HCT116 (cell line): ENCODE measurements at regions not wholly inside any gene's neighbourhood (a gene's known extent, or its start where the extent isn't known, plus 50 kb on each side); places are given as distances from the start of the nearest gene placed in this dataset.

Experiments
- ATAC-seq: fragments of 200-7000 bp; cut with Tn5 transposase; 2 replicates; pipeline ENCODE4 v1.9.1; 2020; ENCODE audit warnings: mild to moderate bottlenecking, moderate library complexity
- BruUV-seq: library from RNA; stranded (reverse); fragments of 400-500 nt; replicated peaks from 2 replicates; lab custom pipeline; 2021; lab: Mats Ljungman, UMichigan
- CTCF ChIA-PET: fragments of 300-600 bp; sonication (Branson Sonifier 250); formaldehyde crosslinking; loops from one replicate; lab custom pipeline; 2021; ENCODE audit warnings: antibody characterized with exemption; lab: Charles Lee
- POLR2A ChIA-PET: fragments of 300-600, 350-600 bp; sonication (Branson Sonifier 250); formaldehyde crosslinking; loops from one replicate; lab custom pipeline; 2021; ENCODE audit warnings: antibody characterized with exemption; lab: Charles Lee
- RAD21 ChIA-PET, 2 experiments: fragments of 300-600 bp; sonication (Branson Sonifier 250); formaldehyde crosslinking; loops; one replicate each; lab custom pipeline; 2023; ENCODE audit warnings: low total read pairs in 2 of 2; ENCODE audit not compliant: uncharacterized antibody in 2 of 2, unreplicated experiment in 2 of 2, low non-redundant PET in 1 of 2; lab: Charles Lee
- DNase-seq: peaks from one replicate; pipeline ENCODE4 v3.0.0-alpha.2; 2010; ENCODE audit warnings: low read depth, low spot score
- H2AFZ ChIP-seq: fragments of 200-600 bp; shearing (Covaris generic), sonication (generic); 2 replicates; pipeline ENCODE4 v1.6.1; 2017; ENCODE audit warnings: low read depth, mixed run types, mixed read lengths, antibody characterized with exemption, low read length; ENCODE audit not compliant: poor library complexity, severe bottlenecking
- H3K27ac ChIP-seq: 2 replicates; pipeline ENCODE4 v1.5.1; 2012; ENCODE audit warnings: low read depth, low read length
- H3K27me3 ChIP-seq: fragments of 200-600 bp; sonication (generic); 2 replicates; pipeline ENCODE4 v1.6.1; 2016; ENCODE audit warnings: mixed run types, low read length, mixed read lengths; ENCODE audit not compliant: insufficient read depth
- H3K36me3 ChIP-seq, 2 experiments: fragments of 200-500 bp in 1 of 2; fragments of 200-600 bp in 1 of 2; sonication (Bioruptor generic) in 1 of 2; sonication (generic) in 1 of 2; 2 replicates each; pipeline versions ENCODE4 v1.5.1 to v1.6.1; 2014 to 2016; ENCODE audit warnings: low read length in 2 of 2, inconsistent platforms in 1 of 2, mixed read lengths in 1 of 2, mixed run types in 1 of 2; ENCODE audit not compliant: insufficient read depth in 2 of 2, control insufficient read depth in 1 of 2
- H3K4me1 ChIP-seq, 2 experiments: fragments of 200-600 bp in 1 of 2; sonication (generic) in 1 of 2; 2 replicates each; pipeline versions ENCODE4 v1.5.1 to v1.6.1; 2012 to 2017; ENCODE audit warnings: low read length in 2 of 2, inconsistent platforms in 1 of 2, mild to moderate bottlenecking in 1 of 2, mixed read lengths in 1 of 2, mixed run types in 1 of 2, moderate library complexity in 1 of 2; ENCODE audit not compliant: insufficient read depth in 2 of 2, control insufficient read depth in 1 of 2
- H3K4me2 ChIP-seq: fragments of 200-600 bp; sonication (generic); 2 replicates; pipeline ENCODE4 v1.6.1; 2017; ENCODE audit warnings: mixed run types, low read length, mixed read lengths
- H3K4me3 ChIP-seq, 2 experiments: fragments of 200-600 bp in 1 of 2; sonication (generic) in 1 of 2; replicated peaks in 1 of 2; 2 replicates each; pipeline ENCODE4 v1.5.1; 2011 to 2016; ENCODE audit warnings: low read length in 2 of 2, control low read depth in 1 of 2, low read depth in 1 of 2, mild to moderate bottlenecking in 1 of 2, mixed read lengths in 1 of 2, mixed run types in 1 of 2
- H3K79me2 ChIP-seq: fragments of 200-600 bp; sonication (generic); 2 replicates; pipeline ENCODE4 v1.6.1; 2017; ENCODE audit warnings: mild to moderate bottlenecking, mixed run types, low read length, moderate library complexity, mixed read lengths; ENCODE audit not compliant: insufficient read depth
- H3K9ac ChIP-seq: fragments of 200-600 bp; sonication (generic); 2 replicates; pipeline ENCODE4 v1.6.1; 2016; ENCODE audit warnings: low read length, mixed read lengths
- H3K9me2 ChIP-seq: fragments of 200-600 bp; sonication (generic), shearing (Covaris generic); 2 replicates; pipeline ENCODE4 v1.6.1; 2017; ENCODE audit warnings: mixed run types, mild to moderate bottlenecking, moderate library complexity; ENCODE audit not compliant: insufficient read depth
- H3K9me3 ChIP-seq, 2 experiments: fragments of 200-500 bp in 1 of 2; fragments of 200-600 bp in 1 of 2; sonication (Bioruptor generic) in 1 of 2; sonication (generic) in 1 of 2; 2 replicates each; pipeline ENCODE4 v1.6.1; 2014 to 2017; ENCODE audit warnings: low read length in 2 of 2, mixed read lengths in 2 of 2, inconsistent platforms in 1 of 2, low read depth in 1 of 2, mild to moderate bottlenecking in 1 of 2, mixed run types in 1 of 2, moderate library complexity in 1 of 2; ENCODE audit not compliant: control insufficient read depth in 1 of 2, insufficient read depth in 1 of 2
- H4K20me1 ChIP-seq: fragments of 200-600 bp; sonication (generic), shearing (Covaris generic); 2 replicates; pipeline ENCODE4 v1.6.1; 2017; ENCODE audit warnings: mixed run types, mild to moderate bottlenecking, moderate library complexity; ENCODE audit not compliant: insufficient read depth
- CEBPB ChIP-seq: IDR thresholded peaks from 2 replicates; pipeline ENCODE4 v1.6.1; 2012; ENCODE audit warnings: low read depth
- EZH2phosphoT487 ChIP-seq: fragments of 200-600 bp; IDR thresholded peaks from 2 replicates; pipeline ENCODE4 v1.6.1; 2018; ENCODE audit warnings: antibody characterized with exemption, borderline replicate concordance
- JUND ChIP-seq: IDR thresholded peaks from 2 replicates; pipeline ENCODE4 v1.6.1; 2012
- POLR2A ChIP-seq: IDR thresholded peaks from 2 replicates; pipeline ENCODE4 v1.7.0; 2011; ENCODE audit warnings: borderline replicate concordance; ENCODE audit not compliant: insufficient read depth, insufficient read length; ENCODE audit errors: extremely low read depth
- POLR2AphosphoS5 ChIP-seq: IDR thresholded peaks from 2 replicates; pipeline ENCODE4 v1.6.1; 2011; ENCODE audit warnings: mild to moderate bottlenecking, low read depth, low read length, moderate library complexity
- RAD21 ChIP-seq: IDR thresholded peaks from 2 replicates; pipeline ENCODE4 v1.6.1; 2012; ENCODE audit warnings: low read depth, mild to moderate bottlenecking
- SIN3A ChIP-seq: IDR thresholded peaks from 2 replicates; pipeline ENCODE4 v1.6.1; 2012; ENCODE audit warnings: low read depth
- SP1 ChIP-seq: IDR thresholded peaks from 2 replicates; pipeline ENCODE4 v1.6.1; 2012; ENCODE audit warnings: low read depth
- SRF ChIP-seq: IDR thresholded peaks from 2 replicates; pipeline ENCODE4 v1.6.1; 2012; ENCODE audit warnings: low read depth
- TCF7L2 ChIP-seq: IDR thresholded peaks from 2 replicates; pipeline ENCODE4 v1.7.0; 2011; ENCODE audit warnings: borderline replicate concordance, inconsistent platforms; ENCODE audit not compliant: insufficient read depth, insufficient read length; ENCODE audit errors: extremely low read depth
- YY1 ChIP-seq: IDR thresholded peaks from 2 replicates; pipeline ENCODE4 v1.6.1; 2011; ENCODE audit warnings: low read length, low read depth, moderate library complexity, mild to moderate bottlenecking; ENCODE audit not compliant: insufficient replicate concordance; ENCODE audit errors: extremely low read depth
- ZFX ChIP-seq: fragments of 450-650 bp; IDR thresholded peaks from 2 replicates; pipeline ENCODE4 v1.6.1; 2017
- ZNF274 ChIP-seq: fragments of 200-500 bp; sonication (Bioruptor generic); IDR thresholded peaks from 2 replicates; pipeline ENCODE4 v1.6.1; 2014; ENCODE audit warnings: mild to moderate bottlenecking, low read depth, low read length, inconsistent platforms
- intact Hi-C: fragments of 100-400 bp; cut with micrococcal nuclease; formaldehyde crosslinking; loops from 2 replicates; pipeline ENCODE4 v1.10.0; 2022
- TF ChIP-seq, protein P1 (sequence below): IDR thresholded peaks from 2 replicates; pipeline ENCODE4 v1.6.1; 2012
- TF ChIP-seq, protein P2 (sequence below): IDR thresholded peaks from 2 replicates; pipeline ENCODE4 v1.6.1; 2012; ENCODE audit warnings: low read depth
- TF ChIP-seq, protein P3 (sequence below): IDR thresholded peaks from 2 replicates; pipeline ENCODE4 v1.6.1; 2011; ENCODE audit warnings: mild to moderate bottlenecking, low read length, moderate library complexity; ENCODE audit not compliant: insufficient replicate concordance; ENCODE audit errors: extremely low read depth

DNA sequence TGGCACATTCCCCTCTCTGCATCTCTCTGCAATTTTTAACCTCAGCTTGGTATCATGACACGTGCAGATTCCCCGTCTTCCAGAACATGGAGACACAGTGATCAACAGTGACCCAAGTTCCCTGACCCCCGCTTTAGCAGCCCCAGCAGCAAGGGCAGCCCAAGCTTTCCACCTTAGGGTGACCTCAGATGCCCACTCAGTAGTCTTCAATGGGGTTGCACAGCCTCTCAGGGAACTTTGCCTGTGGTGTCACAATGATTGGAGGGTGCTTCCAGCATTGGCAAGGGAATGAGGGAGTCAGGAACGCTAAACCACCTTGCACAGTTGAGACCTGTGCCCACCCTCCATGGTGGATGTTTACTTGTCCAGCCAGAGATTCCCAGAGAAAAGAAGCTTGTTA lies 287.1 kb upstream of the CDH4 start:
- Histone ChIP-seq H3K9me2 (no peaks in the 10 kb centered on the region), H3K9ac (no peak overlapping the region), H3K4me3 (no peak overlapping the region), H3K4me2 (no peak overlapping the region), H3K36me3 (no peaks in the 10 kb centered on the region), H3K9me3 (peaks cover 12 to 24% of the 10 kb centered on the region in 2 experiments; a peak in 3 of 4 replicates), H3K27ac (no peak overlapping the region), H4K20me1 (no peaks in the 10 kb centered on the region), H3K4me1 (no peaks in the 10 kb centered on the region), H3K27me3 (no peaks in the 10 kb centered on the region), H2AFZ (no peak overlapping the region), H3K79me2 (no peaks in the 10 kb centered on the region)
- POLR2A ChIA-PET, result no interaction called here
- no TSS peak for BruUV-seq
- intact Hi-C loops, result no loop called here
- RAD21 ChIA-PET, result no interaction called here
- no peak for DNase-seq
- TF ChIP-seq, protein P1, sequence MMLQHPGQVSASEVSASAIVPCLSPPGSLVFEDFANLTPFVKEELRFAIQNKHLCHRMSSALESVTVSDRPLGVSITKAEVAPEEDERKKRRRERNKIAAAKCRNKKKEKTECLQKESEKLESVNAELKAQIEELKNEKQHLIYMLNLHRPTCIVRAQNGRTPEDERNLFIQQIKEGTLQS, result no peak
- no peak for TF ChIP-seq TCF7L2
- no peak for TF ChIP-seq CEBPB
- TF ChIP-seq POLR2AphosphoS5, result no peak
- TF ChIP-seq JUND, result no peak
- no peak for TF ChIP-seq RAD21
- no peak for TF ChIP-seq SP1
- TF ChIP-seq, protein P2, sequence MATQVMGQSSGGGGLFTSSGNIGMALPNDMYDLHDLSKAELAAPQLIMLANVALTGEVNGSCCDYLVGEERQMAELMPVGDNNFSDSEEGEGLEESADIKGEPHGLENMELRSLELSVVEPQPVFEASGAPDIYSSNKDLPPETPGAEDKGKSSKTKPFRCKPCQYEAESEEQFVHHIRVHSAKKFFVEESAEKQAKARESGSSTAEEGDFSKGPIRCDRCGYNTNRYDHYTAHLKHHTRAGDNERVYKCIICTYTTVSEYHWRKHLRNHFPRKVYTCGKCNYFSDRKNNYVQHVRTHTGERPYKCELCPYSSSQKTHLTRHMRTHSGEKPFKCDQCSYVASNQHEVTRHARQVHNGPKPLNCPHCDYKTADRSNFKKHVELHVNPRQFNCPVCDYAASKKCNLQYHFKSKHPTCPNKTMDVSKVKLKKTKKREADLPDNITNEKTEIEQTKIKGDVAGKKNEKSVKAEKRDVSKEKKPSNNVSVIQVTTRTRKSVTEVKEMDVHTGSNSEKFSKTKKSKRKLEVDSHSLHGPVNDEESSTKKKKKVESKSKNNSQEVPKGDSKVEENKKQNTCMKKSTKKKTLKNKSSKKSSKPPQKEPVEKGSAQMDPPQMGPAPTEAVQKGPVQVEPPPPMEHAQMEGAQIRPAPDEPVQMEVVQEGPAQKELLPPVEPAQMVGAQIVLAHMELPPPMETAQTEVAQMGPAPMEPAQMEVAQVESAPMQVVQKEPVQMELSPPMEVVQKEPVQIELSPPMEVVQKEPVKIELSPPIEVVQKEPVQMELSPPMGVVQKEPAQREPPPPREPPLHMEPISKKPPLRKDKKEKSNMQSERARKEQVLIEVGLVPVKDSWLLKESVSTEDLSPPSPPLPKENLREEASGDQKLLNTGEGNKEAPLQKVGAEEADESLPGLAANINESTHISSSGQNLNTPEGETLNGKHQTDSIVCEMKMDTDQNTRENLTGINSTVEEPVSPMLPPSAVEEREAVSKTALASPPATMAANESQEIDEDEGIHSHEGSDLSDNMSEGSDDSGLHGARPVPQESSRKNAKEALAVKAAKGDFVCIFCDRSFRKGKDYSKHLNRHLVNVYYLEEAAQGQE, result no peak
- no peak for TF ChIP-seq YY1
- TF ChIP-seq EZH2phosphoT487, result no peak
- no peak for TF ChIP-seq SRF
- no peak for TF ChIP-seq SIN3A
- TF ChIP-seq ZNF274, result no peak
- no peak for TF ChIP-seq ZFX
- TF ChIP-seq, protein P3, sequence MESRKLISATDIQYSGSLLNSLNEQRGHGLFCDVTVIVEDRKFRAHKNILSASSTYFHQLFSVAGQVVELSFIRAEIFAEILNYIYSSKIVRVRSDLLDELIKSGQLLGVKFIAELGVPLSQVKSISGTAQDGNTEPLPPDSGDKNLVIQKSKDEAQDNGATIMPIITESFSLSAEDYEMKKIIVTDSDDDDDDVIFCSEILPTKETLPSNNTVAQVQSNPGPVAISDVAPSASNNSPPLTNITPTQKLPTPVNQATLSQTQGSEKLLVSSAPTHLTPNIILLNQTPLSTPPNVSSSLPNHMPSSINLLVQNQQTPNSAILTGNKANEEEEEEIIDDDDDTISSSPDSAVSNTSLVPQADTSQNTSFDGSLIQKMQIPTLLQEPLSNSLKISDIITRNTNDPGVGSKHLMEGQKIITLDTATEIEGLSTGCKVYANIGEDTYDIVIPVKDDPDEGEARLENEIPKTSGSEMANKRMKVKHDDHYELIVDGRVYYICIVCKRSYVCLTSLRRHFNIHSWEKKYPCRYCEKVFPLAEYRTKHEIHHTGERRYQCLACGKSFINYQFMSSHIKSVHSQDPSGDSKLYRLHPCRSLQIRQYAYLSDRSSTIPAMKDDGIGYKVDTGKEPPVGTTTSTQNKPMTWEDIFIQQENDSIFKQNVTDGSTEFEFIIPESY, result no peak
- TF ChIP-seq POLR2A, result no peak
- CTCF ChIA-PET, result no interaction called here
- no peak for ATAC-seq
